ENCODE measurements at regions not wholly inside any gene's neighbourhood (a gene's known extent, or its start where the extent isn't known, plus 50 kb on each side); places are given as distances from the start of the nearest gene placed in this dataset.

DNA sequence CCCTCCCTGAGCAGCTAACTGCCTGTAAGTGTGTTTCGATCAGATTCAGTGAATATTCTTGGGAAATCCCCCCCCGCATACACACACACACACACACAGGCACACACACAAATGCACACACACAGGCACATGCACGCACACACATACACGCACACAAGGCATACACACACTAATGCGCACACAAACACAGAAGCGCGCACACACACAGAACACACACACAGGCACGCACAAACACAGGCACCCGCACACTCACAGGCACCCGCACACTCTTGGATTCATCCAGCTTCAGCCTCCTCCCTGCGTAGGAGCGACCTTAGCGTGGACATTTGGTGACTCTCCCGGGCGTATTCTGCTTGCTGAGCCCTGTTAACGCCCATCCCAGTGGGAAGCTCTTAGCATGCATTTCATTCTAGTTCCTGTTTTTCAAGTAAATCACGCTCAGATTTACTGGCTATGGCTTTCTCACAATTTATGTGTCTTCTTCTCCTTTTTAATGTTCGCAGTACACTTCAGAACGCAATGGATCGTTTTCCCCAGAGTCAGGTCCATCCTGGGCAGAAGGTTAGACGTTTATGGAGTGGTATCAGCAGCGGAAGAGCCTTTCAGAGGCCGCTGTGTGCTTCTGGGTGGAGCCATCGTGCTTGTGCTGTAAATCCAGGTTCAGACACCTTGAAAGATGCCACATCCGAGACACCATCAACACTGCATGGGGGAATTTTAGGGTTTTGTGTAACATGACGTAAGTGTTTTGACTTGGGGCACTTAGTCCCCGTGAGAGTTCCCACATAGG, 656.6 kb downstream of the GALR1 start:
- no peak for DNase-seq (ENCODE audit: low read depth, low spot score)

DNA sequence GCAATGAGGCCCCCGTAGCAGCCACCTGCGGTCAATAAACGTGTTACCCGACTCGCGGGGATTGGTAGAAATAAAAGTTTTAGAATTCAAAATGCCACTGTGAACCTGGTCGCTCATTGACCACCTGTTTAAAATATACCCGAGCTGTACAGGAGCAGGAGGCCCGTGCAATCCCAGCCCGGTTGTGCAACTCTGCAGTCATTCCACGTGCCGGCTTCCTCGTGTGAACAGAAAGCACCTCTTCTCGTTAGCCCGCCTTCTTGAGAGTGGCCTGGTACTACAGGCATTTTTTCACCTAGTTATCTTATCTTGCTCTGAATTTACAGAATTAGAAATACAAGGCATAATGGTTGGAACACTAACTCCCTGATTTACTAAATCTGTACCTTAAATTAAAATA, 660.7 kb downstream of the GALR1 start:
- no peak for DNase-seq (ENCODE audit: low read depth, low spot score)

DNA sequence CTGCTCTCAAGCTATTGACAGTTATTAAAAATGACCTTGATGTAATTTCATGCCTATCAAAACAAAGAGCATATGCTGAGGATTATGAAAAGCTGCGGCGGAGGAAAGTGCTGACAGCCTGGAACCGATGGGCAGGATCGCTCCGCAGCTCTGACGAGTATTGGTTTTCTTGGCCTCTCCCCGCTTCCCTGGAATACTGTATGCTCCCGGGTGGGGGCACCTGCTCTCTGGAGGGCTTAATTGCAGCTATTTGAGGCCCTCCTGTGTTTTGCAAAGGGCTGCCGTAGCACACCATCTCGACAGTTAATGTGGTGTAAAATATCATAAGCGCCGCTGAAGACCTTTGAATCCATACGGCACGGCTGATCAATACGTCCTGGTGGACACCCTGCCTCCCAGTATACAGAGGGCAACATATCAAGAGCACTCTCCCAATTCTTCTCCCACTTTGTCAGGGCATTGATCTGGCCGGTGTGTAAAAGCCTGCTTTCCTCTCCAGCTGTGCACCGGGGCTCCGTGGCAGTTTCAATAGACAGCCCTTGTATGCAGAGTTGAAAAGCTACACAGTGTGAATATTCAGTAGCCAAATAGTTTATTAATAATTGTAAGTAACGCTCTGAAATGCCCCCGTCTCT, 662.4 kb downstream of the GALR1 start:
- no peak for DNase-seq (ENCODE audit: low read depth, low spot score)

DNA sequence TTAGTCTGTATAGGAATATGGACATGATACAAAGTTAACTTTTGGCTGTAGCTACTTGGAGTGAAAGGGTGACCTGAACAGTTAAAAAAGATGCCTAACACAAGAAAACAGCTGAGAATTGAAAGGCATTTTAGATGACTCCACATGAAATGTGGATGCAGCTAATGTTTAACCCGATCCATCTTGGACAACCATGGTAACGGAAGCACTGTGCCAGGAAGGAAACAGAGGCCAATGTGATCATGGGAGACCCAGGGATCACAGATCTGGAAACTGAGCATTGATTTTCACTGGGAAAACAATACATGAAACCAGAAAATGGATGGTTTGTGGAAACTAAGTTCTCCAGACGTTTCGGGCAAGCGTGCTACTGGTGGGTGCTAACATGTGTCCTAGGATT, 669.1 kb downstream of the GALR1 start:
- no peak for DNase-seq (ENCODE audit: low read depth, low spot score)

DNA sequence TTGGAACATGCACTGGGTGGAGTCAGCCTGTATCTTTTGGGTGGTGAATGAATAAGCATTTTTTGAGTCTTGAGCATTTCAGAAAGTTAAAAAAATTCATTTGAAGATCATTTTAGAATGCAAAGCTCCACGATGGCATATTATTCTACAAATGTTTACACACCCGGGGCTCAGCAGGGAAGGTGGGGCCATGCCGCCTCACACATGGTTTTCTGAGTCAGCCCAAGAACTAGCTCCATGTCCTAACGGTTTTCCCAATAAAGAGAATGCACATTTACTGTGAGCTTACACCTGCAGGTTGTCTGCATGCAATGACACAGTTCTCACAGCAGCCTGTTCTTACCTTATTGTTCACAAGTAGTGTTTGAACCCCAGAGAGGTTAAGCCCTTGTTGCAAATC, 670.3 kb downstream of the GALR1 start:
- no peak for DNase-seq (ENCODE audit: low read depth, low spot score)

DNA sequence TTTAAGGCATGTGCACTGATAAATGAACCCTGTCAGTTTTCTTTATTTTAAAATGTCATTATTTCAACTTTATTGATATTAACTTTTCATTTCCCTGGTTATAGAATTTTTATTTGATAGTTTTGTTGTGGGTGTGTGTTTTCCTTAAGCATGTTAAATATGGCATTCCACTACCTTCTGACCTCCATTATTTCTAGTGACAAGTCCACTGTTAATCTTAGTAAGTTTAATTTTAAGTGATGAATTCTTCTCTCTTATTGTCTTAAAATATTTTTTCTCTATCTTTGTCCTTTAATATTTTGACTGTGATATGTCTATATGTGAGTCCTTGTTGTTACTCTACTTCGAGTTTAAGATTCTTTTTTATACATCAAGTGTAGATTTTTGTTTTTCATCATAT, 685.7 kb downstream of the GALR1 start:
- DNase-seq (ENCODE audit: low read depth, low spot score): no peak

DNA sequence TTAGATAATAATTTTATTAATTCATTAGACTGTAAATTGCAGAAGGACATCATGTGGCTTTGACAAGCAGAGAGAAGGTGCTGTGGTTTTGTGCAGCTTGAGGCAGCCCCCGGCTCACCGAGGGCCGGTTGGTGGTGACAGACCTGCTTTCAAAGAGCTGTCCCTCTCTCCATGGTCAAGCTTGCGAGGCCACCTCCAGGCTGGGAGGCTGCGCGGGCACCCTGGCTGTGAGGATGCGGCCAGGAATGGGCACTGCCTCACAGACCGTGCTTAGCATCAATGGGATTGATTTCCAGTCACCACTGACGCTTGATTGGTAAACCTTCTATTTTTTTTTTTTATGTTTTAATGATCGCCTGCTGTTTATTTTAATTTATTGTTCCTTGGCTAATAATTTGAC, 690.9 kb downstream of the GALR1 start:
- DNase-seq (ENCODE audit: low read depth, low spot score): no peak

DNA sequence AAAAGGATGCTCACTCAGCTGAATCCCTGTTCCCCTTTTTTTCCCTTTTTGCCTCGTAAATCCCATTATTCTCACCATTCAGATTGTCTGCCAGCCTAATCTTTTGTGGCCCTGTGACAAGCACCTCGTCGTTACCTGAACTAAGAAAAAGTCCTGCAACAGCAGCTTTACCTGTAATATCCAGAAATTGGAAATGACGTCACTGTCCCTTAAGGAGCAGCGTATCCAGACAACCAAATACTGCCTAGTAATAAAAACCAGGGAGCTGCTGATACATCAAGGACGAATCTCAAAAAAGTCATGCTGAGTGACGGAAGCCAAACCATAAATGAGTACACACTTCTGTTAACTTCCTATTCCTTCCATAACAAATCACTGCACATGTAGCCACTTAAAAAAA, 694.9 kb downstream of the GALR1 start:
- no peak for DNase-seq (ENCODE audit: low read depth, low spot score)

DNA sequence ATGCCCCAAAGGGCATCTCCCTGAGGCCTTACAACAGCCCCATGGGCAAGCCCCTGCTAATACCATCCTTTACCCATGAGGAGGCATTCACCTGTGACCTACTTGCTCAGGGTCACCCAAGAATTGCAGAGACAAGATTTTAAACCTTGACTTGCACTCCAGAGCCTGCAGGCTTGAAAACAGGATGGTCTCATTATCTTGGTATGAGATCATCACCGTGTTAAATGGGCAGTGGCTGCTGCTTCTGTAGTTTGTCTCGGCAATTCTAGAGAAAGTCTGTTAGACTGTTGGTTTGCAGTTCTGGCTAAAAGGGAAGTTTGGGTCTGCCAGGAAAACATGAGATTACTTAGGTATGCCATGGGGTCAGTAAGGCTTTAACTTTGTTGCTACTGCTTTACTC, 698.9 kb downstream of the GALR1 start:
- no peak for DNase-seq (ENCODE audit: low read depth, low spot score)

DNA sequence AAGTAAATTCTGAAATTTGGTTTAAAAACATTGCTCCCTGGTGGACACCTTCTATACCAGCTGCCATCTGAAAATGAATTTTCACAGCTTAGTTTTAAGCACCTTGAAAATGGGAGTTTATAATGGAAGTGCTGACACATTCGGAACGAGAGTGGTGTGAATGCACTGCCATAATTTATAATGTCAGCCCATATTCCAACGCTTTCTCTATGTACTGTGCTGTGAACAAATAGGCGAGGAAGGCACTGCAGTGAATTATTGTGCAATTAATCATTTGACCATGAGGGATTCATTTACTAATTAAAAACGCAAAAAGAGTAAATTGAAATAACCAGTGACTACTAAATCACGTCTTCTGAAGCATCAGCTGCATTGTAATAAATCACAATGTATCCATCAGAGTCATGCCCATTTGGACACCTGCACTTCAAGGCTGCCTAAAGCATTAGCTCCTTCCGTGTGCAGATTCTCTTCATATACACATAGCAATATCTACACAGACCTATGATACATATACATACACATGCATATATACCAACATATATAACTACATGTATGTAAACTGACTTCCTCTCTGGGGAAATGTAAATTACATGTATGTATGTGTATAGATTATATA, 699.8 kb downstream of the GALR1 start:
- no peak for DNase-seq (ENCODE audit: low read depth, low spot score)

DNA sequence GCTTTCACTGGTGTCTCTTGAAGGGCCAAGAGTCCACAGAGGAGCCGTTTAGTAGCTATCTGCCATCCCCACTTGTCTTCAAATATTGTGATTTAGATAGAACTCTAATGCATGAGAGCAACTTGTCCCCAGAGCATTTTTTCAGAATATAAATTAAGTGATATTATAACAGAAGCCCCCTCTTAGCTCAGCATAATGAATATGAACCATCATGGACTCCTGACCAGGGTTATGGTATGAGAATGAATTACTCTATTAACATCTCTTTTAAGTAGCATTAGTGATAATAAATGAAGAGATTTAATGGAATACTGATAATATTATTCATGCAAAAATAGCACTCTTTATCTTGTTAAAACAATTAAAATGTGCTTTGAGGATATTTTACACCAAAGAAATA, 709.6 kb downstream of the GALR1 start:
- no peak for DNase-seq (ENCODE audit: low read depth, low spot score)

DNA sequence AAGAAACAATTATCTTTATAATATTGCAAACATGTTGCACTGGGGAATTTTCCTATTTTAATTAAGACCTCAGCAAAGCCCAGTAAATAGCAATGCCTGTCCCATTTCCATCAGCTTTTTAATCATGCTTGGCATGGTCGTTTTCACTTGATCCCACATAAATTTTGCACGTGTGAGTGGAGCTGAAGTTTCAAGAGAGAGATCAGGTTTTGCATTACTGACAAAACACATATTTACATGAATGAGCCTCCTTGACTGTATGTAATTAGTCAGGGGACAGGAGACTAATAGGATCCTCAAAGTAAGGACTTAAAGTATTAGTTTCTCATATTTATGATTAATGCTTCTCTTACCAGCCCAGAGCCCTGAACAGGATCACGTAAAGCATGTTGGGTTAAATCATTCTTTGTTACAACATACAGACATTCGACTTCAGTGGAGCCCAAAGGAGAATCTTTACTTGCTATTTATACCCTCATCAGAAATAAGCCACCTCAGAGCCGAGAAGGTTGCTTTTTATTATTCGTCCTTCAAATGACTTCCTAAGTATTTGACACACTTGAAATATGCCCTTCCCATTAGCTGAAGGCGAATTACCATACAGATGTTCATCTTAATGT, 711.3 kb downstream of the GALR1 start:
- no peak for DNase-seq (ENCODE audit: low read depth, low spot score)

DNA sequence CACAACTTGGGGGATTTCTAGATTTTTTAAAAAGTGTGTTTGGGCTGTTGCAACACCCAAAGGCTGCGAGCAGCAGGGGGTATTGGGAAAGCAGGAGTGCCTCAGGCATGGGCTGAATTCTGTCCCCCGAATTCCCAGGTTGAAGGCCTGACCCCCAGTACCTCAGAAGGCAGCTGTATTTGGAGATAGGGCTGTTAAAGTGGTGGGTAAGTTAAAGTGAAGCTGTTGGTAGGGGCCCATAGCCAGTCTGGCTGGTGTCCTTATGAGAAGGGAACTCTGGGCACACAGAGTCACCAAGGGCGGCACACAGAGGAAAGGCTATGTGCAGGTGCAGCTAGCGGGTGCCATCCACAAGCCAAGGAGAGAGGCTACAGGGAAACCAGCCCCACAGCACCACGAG, 717.4 kb downstream of the GALR1 start:
- no peak for DNase-seq (ENCODE audit: low read depth, low spot score)

DNA sequence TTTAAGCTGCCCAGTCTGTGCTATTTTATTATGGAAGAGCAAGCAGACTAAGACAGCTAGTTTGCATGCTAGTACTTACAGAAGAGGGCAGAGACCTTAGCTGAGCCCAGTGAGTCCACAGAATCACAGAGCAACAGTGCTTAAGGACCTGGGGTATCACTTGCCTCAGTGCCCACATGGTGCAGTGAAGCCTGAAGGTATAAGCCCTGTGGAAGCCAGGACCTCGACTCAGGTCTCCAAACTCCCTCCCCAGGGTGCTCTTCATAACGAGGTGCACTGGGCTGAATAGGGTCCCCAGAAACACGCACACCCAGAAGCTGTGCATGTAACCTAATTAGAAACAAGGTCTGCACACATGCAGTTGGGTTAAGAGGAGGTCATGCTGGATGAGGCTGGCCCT, 718.1 kb downstream of the GALR1 start:
- DNase-seq (ENCODE audit: low read depth, low spot score): no peak

DNA sequence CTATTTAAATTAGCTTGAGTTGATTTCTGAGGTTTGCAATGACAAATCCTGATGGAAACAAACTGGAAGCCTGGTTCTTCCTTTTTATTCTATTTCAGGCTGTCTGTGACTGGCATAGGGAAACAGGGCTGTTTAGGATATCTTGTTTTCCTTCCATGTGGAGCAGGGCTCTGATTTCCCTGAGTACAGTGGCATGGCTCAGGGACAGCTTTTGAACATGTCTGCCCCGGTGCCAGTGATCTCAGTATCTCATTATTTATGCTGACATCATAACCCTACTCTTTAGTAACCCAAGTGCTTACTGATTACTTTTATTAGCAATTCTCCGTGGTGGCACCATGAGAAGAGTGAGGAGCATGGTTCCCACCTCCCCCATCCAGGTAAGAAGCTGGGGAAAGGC, 720.3 kb downstream of the GALR1 start:
- no peak for DNase-seq (ENCODE audit: low read depth, low spot score)

DNA sequence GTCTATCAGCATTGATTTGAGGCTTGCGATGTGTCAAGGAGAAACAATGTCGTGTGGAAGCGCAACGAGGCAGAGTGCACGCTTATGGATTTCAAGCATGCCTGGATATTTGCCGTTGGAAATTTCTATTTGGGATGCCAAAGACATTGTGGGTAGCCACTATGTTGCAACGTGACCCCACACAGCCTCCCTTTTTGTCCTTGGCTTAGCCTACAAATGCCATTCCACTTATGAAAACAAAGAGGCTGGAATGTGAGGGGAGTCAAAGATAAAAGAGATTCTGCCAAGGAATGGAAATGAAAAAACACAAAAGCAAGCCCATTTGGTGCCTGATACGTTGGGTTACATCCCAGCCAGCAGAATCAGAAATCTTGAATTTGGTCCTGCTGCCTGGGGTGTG, 721.2 kb downstream of the GALR1 start:
- DNase-seq (ENCODE audit: low read depth, low spot score): no peak

DNA sequence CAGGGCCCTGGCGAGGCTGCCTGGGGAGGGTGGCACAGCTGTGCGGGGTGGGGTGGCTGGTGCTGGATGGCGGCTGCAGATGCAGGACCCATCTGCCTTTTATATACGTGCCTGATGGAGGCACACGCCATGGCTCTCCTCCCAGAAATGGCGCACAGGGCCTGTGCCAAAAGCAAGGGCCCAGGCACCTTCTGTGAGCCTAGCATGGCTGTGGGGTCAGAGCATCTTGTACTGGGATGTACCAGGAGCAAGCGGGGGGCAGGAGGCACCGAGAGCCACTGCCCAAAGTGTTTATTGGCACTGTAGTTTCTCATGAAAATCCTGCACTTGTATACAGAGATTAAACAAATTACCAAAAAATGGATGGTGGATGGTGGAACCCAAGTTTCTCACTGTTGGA, 724.1 kb downstream of the GALR1 start:
- no peak for DNase-seq (ENCODE audit: low read depth, low spot score)

DNA sequence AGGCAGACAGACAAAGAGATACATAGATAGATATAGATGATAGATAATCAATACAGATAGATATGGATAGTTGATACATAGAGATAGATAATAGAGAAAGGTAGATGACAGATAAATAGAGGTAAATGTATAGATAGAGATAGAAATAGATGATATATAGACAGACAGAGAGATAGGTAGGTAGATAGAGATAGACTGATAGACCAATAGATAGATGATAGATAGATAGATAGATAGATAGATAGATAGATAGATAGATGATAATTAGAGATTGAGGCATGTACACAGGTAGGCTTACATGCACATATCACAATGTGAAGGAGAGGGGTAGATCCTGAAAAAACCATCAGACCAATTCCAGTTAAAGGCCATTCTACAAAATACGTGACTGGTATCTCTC, 724.7 kb downstream of the GALR1 start:
- no peak for DNase-seq (ENCODE audit: low read depth, low spot score)

DNA sequence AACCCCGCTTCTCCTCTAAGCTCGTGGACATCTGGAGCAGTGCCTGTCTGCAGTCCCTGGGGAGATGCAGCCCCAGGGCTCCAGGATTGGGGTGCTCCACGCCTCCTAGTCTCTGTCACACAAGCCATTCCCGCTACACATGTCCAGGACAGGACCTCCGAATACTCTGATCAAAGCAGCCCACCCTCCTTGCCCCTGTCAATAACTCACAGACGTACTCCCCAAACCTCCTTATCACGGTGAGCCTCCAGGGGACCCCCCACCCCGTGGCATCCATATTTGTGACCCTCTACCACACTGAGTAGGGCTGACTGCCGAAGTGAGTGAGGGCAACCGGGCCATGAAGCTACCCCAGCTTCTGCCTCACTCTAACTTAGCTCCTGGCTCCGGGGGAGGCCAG, 727.7 kb downstream of the GALR1 start:
- no peak for DNase-seq (ENCODE audit: low read depth, low spot score)

DNA sequence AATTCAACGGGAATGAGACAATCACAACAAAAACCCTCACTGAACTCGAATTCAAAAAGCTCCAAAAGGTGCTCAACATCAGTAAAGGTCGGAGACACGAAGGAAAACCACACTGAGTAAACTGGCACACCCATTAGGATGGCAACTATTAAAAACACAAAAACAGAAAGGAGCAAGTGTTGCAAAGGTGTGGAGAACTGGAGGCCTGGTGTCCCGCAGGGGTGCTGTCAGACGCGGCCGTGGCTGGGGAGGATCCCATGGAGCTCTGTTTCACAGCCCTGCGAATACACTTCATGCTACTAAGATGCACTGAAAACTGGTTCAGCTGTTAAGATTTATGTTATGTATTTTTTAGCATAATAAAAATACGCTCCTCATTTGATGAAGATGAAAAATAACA, 730.6 kb downstream of the GALR1 start:
- no peak for DNase-seq (ENCODE audit: low read depth, low spot score)

DNA sequence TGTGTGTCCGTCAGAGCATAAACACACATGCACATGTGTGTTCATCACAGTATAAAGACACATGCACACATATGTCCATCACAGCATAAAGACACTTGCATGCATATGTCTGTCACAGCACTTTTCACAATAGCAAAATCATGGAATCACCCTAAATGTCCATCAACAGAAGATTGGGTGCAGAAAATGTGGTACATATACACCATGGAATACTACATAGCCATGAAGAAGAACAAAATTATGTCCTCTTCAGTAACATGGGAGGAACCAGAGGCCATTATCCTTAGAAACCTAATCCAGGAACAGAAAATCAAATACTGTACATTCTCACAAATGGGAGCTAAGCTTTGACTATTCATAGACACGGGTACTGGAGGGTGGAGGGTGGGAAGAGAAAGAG, 732.2 kb downstream of the GALR1 start:
- no peak for DNase-seq (ENCODE audit: low read depth, low spot score)

DNA sequence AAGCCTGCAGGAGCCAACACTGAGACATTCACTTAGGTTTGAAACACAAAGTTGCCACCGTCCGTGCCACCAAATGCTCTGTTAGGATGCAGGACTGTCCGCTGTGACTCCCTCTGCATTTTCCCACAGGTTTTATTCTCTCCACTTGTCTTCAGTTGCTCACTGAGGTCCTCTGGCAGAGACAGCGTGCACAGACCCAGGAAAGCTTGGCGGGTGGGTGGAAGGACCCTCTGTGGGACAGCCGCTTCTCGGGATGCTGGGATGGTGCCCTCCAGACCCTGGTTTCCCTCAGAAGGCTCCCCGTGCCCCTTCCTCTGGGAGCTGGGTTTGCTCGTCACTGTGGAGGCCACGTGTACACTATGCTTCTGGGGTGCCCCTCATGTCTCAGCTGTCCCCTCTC, 733.6 kb downstream of the GALR1 start:
- DNase-seq (ENCODE audit: low read depth, low spot score): no peak

DNA sequence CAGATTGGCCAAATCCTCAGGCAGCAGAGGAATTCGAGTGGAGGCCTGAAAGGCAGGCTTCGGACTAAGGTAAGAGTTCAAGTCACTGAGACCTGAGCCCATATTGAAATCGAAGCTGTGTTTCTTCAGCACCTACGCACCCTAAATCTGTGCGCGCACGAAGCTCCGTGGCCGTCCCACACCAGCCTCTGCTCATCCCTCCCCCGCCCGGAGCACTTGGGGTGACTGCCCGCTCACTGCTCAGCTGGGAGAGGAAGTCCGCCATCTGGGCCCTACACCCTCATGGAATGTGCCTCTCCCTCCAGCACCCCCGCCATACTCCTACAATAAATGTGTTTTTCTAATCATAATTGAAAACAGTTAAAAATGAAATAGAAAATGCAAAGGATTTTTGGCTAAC, 734.5 kb downstream of the GALR1 start:
- DNase-seq (ENCODE audit: low read depth, low spot score): no peak

All from iPS DF 19.7 (cell line).